HG02759 (cell line): ENCODE measurements at regions not wholly inside any gene's neighbourhood (a gene's known extent, or its start where the extent isn't known, plus 50 kb on each side); places are given as distances from the start of the nearest gene placed in this dataset.
"Not testable (repeated sequence)": the region's sequence is repeated elsewhere in the genome, so short reads cannot be mapped to it uniquely, and the experiment has no call there.

Experiments
- ATAC-seq: cut with Tn5 transposase; IDR thresholded peaks from one replicate; pipeline ENCODE4 v1.9.1; 2021; ENCODE audit warnings: mild to moderate bottlenecking, moderate library complexity; ENCODE audit not compliant: unreplicated experiment

DNA sequence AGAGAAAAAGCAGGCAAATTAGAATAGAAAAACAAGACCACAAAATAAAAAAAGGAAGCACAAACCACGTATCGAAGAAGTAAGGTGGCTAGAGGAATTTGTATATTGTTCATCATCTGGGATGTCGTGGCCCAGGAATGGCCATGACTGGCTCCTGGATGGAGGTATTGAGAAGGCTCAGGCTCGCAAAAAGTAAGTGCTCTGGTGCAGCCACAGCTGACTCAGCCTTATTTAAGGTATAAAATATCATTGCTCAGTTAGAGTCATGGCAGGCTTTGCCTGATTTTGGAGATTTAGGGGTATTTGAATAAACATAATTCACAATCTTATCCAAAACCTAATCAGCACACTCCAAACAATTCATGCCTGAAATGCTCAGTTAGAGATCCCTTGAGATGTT lies 78.4 kb upstream of the FANCL start:
- no peak for ATAC-seq

DNA sequence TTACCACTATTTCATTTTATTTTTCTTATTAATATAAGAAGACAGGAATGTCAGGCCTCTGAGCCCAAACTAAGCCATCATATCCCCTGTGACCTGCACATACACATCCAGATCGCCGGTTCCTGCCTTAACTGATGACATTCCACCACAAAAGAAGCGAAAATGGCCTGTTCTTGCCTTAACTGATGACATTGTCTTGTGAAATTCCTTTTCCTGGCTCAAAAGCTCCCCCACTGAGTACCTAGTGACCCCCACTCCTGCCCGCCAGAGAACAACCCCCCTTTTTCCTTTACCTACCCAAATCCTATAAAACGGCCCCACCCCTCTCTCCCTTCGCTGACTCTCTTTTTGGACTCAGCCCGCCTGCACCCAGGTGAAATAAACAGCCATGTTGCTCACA lies 77.8 kb upstream of the FANCL start:
- not testable (repeated sequence) for ATAC-seq

DNA sequence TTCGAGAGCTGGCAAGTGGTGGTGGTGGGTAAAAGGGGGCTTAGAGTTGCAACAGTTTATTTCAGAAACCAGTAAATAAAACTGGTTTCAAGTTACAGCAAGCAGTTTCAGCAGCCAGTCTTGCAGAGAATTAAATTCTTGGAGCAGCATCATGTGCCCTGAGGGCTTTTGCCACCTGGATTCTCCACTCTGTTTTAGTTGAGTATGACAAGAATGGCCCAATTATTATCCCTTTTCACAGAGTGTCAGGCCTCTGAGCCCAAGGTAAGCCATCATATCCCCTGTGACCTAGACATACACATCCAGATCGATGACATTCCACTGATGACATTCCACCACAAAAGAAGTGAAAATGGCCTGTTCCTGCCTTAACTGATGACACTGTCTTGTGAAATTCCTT lies 72.8 kb upstream of the FANCL start:
- no peak for ATAC-seq

DNA sequence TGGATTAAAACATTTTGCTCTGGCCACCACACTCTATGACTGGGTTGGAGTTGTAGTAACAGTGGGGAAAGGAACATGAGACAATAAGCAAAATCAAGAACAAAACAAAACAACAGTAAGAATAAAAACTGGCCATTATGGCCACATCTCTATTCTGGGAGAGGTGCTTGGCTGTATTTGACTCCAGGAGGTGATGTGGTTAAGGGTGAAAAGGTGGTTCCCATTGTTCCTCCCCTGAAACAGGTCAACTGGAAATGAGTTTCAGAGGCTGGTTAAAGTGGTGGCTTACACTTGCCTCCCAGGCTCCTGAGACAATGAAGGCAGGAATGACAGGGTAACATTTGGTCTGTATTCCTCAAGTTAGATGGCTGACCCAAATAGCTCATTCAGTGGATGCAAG lies 67.3 kb upstream of the FANCL start:
- no peak for ATAC-seq

DNA sequence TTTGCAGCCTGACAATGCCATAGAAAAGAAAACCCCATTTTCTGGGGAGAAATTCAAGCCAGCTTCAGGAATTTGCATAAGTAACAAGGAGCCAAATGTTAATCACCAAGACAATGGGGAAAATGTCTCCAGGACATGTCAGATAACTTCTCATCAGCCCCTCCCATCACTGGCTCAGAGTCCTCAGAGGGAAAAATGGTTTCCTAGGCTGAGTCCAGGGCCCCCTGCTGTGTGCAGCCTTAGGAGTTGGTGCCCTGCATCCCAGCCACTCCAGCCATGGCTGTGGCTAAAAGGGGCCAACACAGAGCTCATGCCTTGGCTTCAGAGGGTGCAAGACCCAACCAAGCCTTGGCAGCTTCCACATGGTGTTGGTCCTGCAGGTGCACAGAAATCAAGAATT lies 63.7 kb upstream of the FANCL start:
- ATAC-seq: no peak

DNA sequence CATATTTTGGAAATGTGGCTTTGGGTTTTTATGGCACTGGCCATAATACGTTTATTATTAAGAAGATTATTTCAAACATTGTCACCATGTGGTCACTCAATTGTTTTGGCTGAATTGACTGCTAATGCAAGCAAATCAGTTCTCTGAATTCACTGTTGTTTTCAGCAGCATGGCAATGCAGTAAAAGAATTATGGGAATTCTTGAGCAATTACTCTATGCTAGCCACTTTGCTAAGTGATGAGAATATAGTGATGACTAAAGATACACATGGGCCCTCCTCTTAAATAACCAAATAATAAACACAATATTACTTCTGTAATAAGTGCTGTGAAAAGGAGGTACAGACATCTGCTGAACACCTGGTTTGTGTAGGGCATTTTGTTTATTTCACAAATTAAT lies 58.0 kb upstream of the FANCL start:
- ATAC-seq: no peak

DNA sequence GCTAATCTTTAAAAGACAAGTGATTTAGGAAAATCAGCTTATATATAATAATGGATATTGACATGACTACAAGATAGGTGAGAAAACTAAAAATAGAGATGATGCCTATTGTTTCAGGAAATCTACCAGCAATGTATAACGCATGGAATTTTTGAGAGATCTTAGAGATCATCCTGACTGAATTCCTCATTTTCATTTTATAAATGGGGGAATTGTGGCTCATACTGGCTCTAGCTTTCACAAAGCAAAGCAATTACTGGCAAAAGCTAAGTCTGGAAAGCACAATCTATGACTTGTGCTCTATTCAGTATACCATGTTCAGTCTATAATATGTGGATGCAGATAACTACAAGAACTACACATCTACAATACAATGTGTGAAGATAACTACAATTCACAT lies 51.9 kb upstream of the FANCL start:
- ATAC-seq: no peak

DNA sequence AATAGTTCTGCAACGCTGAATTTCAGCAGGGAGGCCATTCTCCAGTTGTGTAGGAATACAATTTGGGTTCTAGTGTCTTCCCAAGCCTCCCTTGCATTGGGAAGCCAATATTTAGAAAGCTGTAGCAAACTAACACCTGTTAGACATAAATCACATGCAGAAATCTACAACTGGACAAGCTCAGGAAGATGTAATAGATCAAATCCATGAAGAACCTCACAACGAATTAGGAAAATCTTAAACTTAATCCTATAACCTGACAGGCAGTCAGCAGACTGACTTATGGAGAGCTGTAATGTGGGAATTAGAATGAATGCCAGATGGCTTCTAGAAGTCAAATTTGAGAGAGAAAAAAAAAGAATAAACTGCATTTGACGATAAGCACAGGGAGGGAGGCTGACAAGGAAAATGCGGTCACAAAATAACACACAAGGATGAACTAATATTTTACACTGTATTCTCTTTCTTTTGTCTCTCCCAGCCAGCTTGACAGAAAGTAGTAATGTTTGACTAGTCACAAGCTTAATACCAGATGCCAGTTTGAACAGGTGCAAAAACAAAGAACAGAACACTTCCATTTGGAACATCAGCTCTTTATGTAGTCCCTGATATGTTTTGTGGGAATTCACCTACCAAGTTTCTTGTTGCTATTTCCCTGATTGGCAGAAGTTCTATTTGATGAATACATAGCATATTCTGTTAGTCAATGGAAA lies 50.8 kb upstream of the FANCL start:
- ATAC-seq: no peak
